ENCODE measurements at regions not wholly inside any gene's neighbourhood (a gene's known extent, or its start where the extent isn't known, plus 50 kb on each side); places are given as distances from the start of the nearest gene placed in this dataset.

DNA sequence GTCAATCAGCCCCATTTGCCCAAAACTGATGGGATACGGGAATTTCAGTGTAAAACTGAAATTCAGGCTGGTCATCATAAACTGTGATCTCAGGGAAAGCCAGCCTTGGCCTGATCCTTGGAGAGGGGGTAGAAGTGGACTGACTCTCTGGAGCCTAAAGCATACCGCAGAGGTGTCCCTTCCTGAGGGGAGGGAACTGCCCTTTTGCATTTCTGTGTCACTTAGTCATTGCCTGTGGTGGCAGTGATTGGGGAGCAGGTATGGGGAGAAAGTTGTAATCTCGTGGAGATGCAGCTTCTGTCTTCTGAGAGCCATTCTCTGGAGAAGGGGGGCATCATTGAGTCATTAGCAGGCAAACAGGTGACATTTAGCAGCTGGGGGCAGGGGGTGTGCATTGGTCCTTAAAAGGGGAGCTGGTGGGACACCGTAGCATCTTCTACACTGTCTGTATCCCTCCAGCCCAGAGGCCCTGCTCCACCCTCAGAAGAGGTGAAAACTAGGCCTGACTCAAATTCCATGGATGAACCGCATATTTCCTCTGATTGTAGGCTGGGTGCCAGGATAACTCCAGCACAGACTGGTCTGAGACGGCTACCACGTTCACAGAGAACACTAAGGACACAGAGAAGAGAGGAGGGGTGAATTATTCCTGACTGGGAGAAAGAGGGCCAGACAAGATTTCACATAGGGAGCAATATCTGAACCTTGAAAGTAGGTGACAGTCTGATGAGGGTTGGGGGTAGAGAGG lies 143.3 kb downstream of the SEC61B start:
- TF ChIP-seq POLR2A (IDR thresholded peaks at IDR 0.05), result no peak
- TF ChIP-seq POLR2AphosphoS5 (IDR thresholded peaks at IDR 0.05; ENCODE audit: insufficient read depth in 1 of 2, low read depth in 1 of 2), result no peak
- TF ChIP-seq, protein P1, sequence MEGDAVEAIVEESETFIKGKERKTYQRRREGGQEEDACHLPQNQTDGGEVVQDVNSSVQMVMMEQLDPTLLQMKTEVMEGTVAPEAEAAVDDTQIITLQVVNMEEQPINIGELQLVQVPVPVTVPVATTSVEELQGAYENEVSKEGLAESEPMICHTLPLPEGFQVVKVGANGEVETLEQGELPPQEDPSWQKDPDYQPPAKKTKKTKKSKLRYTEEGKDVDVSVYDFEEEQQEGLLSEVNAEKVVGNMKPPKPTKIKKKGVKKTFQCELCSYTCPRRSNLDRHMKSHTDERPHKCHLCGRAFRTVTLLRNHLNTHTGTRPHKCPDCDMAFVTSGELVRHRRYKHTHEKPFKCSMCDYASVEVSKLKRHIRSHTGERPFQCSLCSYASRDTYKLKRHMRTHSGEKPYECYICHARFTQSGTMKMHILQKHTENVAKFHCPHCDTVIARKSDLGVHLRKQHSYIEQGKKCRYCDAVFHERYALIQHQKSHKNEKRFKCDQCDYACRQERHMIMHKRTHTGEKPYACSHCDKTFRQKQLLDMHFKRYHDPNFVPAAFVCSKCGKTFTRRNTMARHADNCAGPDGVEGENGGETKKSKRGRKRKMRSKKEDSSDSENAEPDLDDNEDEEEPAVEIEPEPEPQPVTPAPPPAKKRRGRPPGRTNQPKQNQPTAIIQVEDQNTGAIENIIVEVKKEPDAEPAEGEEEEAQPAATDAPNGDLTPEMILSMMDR (IDR thresholded peaks at IDR 0.05), result no peak

Data from vagina (tissue), 2 donors.